ENCODE measurements at regions not wholly inside any gene's neighbourhood (a gene's known extent, or its start where the extent isn't known, plus 50 kb on each side); places are given as distances from the start of the nearest gene placed in this dataset.

GRCh38 chr22:48096411-48096810, 1334.0 kb downstream of the TBC1D22A start:
- no peak for DNase-seq

GRCh38 chr22:48093981-48094380, 1331.5 kb downstream of the TBC1D22A start:
- Histone ChIP-seq H3K27me3 (peaks cover 0 to 29% of the 10 kb centered on the region in 2 donors), H3K27ac (no peak overlapping the region), H3K36me3 (no peaks in the 10 kb centered on the region), H3K9me3 (no peaks in the 10 kb centered on the region), H3K4me1 (peaks cover 0 to 17% of the 10 kb centered on the region in 2 donors), H3K4me3 (no peak overlapping the region)
- TF ChIP-seq CTCF (IDR thresholded peaks at IDR 0.05) = no peak
- DNase-seq (no peak), ATAC-seq (no peak)
- intact Hi-C loops (cut with DNase I) = no loop called here

More at GRCh38 chr22:48096411-48096810, 1334.0 kb downstream of the TBC1D22A start:
- intact Hi-C loops (cut with DNase I) = no loop called here
- ATAC-seq = no peak
- H3K4me1 ChIP-seq = peaks cover 0 to 9% of the 10 kb centered on the region in 2 donors
- no peak for TF ChIP-seq CTCF (IDR thresholded peaks at IDR 0.05)
- peaks cover 0 to 38% of the 10 kb centered on the region in 2 donors for H3K27me3 ChIP-seq
- H3K27ac ChIP-seq = no peak overlapping the region
- H3K36me3 ChIP-seq = no peaks in the 10 kb centered on the region
- H3K9me3 ChIP-seq = no peaks in the 10 kb centered on the region
- H3K4me3 ChIP-seq = no peak overlapping the region

GRCh38 chr22:48092866-48093265, 1330.4 kb downstream of the TBC1D22A start:
- H3K4me1 ChIP-seq = peaks cover 0 to 8% of the 10 kb centered on the region in 2 donors
- H3K4me3 ChIP-seq = no peak overlapping the region
- intact Hi-C loops (cut with DNase I) = no loop called here
- TF ChIP-seq CTCF (IDR thresholded peaks at IDR 0.05) = no peak
- H3K36me3 ChIP-seq = no peaks in the 10 kb centered on the region
- peaks cover 0 to 23% of the 10 kb centered on the region in 2 donors for H3K27me3 ChIP-seq
- no peak overlapping the region for H3K27ac ChIP-seq
- no peak for ATAC-seq
- no peaks in the 10 kb centered on the region for H3K9me3 ChIP-seq
- no peak for DNase-seq

- Histone ChIP-seq H3K27ac (no peak overlapping the region), H3K4me1 (peaks cover 0 to 8% of the 10 kb centered on the region in 2 donors), H3K4me3 (no peak overlapping the region), H3K36me3 (no peaks in the 10 kb centered on the region), H3K27me3 (peaks cover 0 to 13% of the 10 kb centered on the region in 2 donors), H3K9me3 (no peaks in the 10 kb centered on the region)
- peak in 1 of 4 donors; percentile 13 for DNase-seq
- no peak for TF ChIP-seq CTCF (IDR thresholded peaks at IDR 0.05)
- no peak for ATAC-seq
- intact Hi-C loops (cut with DNase I) = no loop called here
Observed at GRCh38 chr22:48091656-48092223, 1329.3 kb downstream of the TBC1D22A start.

GRCh38 chr22:48091060-48091650, 1328.7 kb downstream of the TBC1D22A start:
- TF ChIP-seq CTCF (IDR thresholded peaks at IDR 0.05) = no peak
- H3K4me1 ChIP-seq = peaks cover 0 to 8% of the 10 kb centered on the region in 2 donors
- H3K9me3 ChIP-seq = no peaks in the 10 kb centered on the region
- H3K27me3 ChIP-seq = peaks cover 0 to 11% of the 10 kb centered on the region in 2 donors
- ATAC-seq = no peak
- H3K36me3 ChIP-seq = no peaks in the 10 kb centered on the region
- no peak overlapping the region for H3K27ac ChIP-seq
- DNase-seq = peak in 1 of 4 donors; percentile 10
- intact Hi-C loops (cut with DNase I) = no loop called here
- no peak overlapping the region for H3K4me3 ChIP-seq

Measured in left lung (tissue), 4 donors.